Skin epidermis (tissue), 12 donors: ENCODE measurements at regions not wholly inside any gene's neighbourhood (a gene's known extent, or its start where the extent isn't known, plus 50 kb on each side); places are given as distances from the start of the nearest gene placed in this dataset.

Experiments used
- H3K27ac ChIP-seq, 21 experiments: fragments of 200-600 bp; sonication (generic) in 11 of 21; one replicate each; pipeline ENCODE4 v1.5.0; 2020; ENCODE audit warnings: mild to moderate bottlenecking in 3 of 21, inconsistent platforms in 2 of 21, moderate library complexity in 2 of 21
- H3K4me3 ChIP-seq, 7 experiments: fragments of 200-600 bp; sonication (generic) in 2 of 7; one replicate each; pipeline ENCODE4 v1.5.0; 2020; ENCODE audit warnings: inconsistent platforms in 2 of 7, mild to moderate bottlenecking in 2 of 7, moderate library complexity in 1 of 7

GRCh38 chrX:10743476-10743875 is 123.1 kb upstream of the MID1 start:
- Histone ChIP-seq H3K27ac (no peak overlapping the region), H3K4me3 (no peak overlapping the region)

GRCh38 chrX:10744007-10744406 is 123.6 kb upstream of the MID1 start:
- no peak overlapping the region for H3K27ac ChIP-seq
- no peak overlapping the region for H3K4me3 ChIP-seq

- Histone ChIP-seq H3K27ac (no peak overlapping the region), H3K4me3 (no peak overlapping the region)
These were observed 127.6 kb upstream of the MID1 start for GRCh38 chrX:10747975-10748374.

GRCh38 chrX:10749113-10749512 is 128.7 kb upstream of the MID1 start:
- no peak overlapping the region for H3K27ac ChIP-seq

GRCh38 chrX:10750581-10750980 is 130.2 kb upstream of the MID1 start:
- H3K27ac ChIP-seq, result no peak overlapping the region
- H3K4me3 ChIP-seq, result no peak overlapping the region

More at GRCh38 chrX:10749113-10749512, 128.7 kb upstream of the MID1 start:
- H3K4me3 ChIP-seq, result no peak overlapping the region

GRCh38 chrX:10753116-10753515 is 132.7 kb upstream of the MID1 start:
- Histone ChIP-seq H3K4me3 (no peak overlapping the region), H3K27ac (no peak overlapping the region)

GRCh38 chrX:10754445-10754844 is 134.1 kb upstream of the MID1 start:
- H3K4me3 ChIP-seq, result no peak overlapping the region
- no peak overlapping the region for H3K27ac ChIP-seq

- H3K27ac ChIP-seq, result no peak overlapping the region
- H3K4me3 ChIP-seq, result no peak overlapping the region
These were observed 135.3 kb upstream of the MID1 start for GRCh38 chrX:10755439-10756334.

- H3K4me3 ChIP-seq, result no peak overlapping the region
- no peak overlapping the region for H3K27ac ChIP-seq
These were observed 136.1 kb upstream of the MID1 start for GRCh38 chrX:10756441-10756840.

- Histone ChIP-seq H3K27ac (no peak overlapping the region), H3K4me3 (no peak overlapping the region)
These were observed 138.9 kb upstream of the MID1 start for GRCh38 chrX:10759141-10759799.

- Histone ChIP-seq H3K4me3 (no peak overlapping the region), H3K27ac (no peak overlapping the region)
These were observed 141.1 kb upstream of the MID1 start for GRCh38 chrX:10761447-10761846.

- no peak overlapping the region for H3K4me3 ChIP-seq
- no peak overlapping the region for H3K27ac ChIP-seq
These were observed 148.8 kb upstream of the MID1 start for GRCh38 chrX:10769195-10769594.

- no peak overlapping the region for H3K27ac ChIP-seq
- H3K4me3 ChIP-seq, result no peak overlapping the region
These were observed 149.6 kb upstream of the MID1 start for GRCh38 chrX:10769696-10770619.

GRCh38 chrX:10773318-10773717 is 152.9 kb upstream of the MID1 start:
- H3K4me3 ChIP-seq, result no peak overlapping the region
- no peak overlapping the region for H3K27ac ChIP-seq

GRCh38 chrX:10781847-10782530 is 161.6 kb upstream of the MID1 start:
- H3K4me3 ChIP-seq, result no peak overlapping the region
- no peak overlapping the region for H3K27ac ChIP-seq

- no peak overlapping the region for H3K4me3 ChIP-seq
- H3K27ac ChIP-seq, result no peak overlapping the region
These were observed 163.1 kb upstream of the MID1 start for GRCh38 chrX:10783451-10783995.

GRCh38 chrX:10787264-10787663 is 166.9 kb upstream of the MID1 start:
- Histone ChIP-seq H3K4me3 (no peak overlapping the region), H3K27ac (no peak overlapping the region)

- H3K27ac ChIP-seq, result no peak overlapping the region
- no peak overlapping the region for H3K4me3 ChIP-seq
These were observed 173.8 kb upstream of the MID1 start for GRCh38 chrX:10794203-10794630.

GRCh38 chrX:10795721-10796120 is 175.3 kb upstream of the MID1 start:
- Histone ChIP-seq H3K27ac (no peak overlapping the region), H3K4me3 (no peak overlapping the region)
